ENCODE measurements at regions not wholly inside any gene's neighbourhood (a gene's known extent, or its start where the extent isn't known, plus 50 kb on each side); places are given as distances from the start of the nearest gene placed in this dataset.
"Not testable (repeated sequence)": the region's sequence is repeated elsewhere in the genome, so short reads cannot be mapped to it uniquely, and the experiment has no call there.

- DNase-seq: no peak
These were observed 306.3 kb upstream of the KCNN2 start for GRCh38 chr5:114055318-114056184.

DNA sequence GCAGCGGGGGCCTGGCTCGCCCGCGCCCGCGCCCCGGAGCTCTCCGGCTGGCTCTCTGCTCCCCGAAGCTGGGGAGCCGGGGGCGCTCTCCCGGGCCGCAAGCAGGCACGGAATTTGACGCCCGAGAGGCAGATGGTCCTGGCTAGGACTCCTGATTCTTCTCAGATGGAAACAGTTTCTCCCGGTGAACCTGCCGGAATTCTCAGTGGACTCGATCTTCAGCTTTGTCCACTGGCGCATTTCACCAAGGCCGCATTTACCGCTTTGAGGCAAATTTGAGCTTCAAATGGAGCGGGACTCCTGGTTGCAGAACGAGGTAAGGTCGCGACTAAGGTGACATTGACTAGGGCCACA is 305.7 kb upstream of the KCNN2 start:
- no peak for DNase-seq

- DNase-seq: no peak
These were observed 301.0 kb upstream of the KCNN2 start for GRCh38 chr5:114060866-114061265.

- DNase-seq: no peak
These were observed 298.7 kb upstream of the KCNN2 start for GRCh38 chr5:114062932-114063867.

- no peak for DNase-seq
These were observed 296.0 kb upstream of the KCNN2 start for GRCh38 chr5:114065912-114066311.

DNA sequence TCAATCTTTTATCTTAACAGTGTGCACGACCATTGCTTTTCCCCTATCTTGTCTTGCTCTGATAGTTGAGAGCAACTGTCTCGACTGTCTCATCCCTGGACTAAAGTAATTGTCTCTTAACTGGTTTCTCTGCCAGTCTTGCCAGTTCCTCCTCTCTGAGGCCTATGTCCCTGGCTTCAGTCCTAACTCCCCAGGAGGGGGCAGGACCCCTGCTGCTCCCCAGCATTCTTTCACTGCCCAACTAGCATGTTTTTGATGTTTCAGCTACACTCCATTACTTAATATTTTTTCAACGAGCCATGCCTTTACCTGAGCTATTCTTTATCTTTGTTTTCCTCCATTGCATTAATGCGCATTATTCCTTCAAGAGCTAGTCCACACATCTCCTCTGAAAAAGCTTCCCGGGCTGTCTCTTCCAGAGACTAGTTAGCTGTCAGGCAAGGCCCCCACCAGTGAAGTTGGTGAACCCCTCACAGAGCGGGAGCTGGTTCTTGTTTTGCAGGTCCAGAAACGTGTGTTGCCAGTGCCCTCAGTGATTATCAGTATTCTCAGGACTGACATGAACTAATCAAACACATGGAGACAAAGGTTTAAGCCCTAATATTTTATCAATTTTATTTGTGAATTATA is 291.7 kb upstream of the KCNN2 start:
- DNase-seq: no peak

DNA sequence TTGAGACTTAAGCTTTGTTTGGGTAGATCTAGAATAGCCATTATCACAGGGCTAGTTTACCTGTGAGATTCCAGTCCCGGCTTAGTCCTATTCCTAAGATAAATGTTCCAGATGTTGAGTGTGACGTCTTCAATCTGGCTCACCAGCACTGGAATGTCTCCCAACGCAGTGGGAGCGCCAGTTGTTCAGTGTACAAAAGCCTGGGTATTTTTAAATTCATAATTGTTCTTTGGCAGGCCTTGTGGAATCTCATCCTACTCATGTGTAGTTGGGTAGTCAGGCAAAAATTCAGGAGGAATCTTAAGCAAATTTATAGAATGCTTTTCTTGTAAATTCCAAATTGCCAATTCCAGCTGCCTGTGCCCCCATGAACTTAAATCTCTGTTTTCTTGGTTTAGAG is 272.6 kb upstream of the KCNN2 start:
- DNase-seq: no peak

- no peak for DNase-seq
These were observed 264.3 kb upstream of the KCNN2 start for GRCh38 chr5:114097570-114097969.

- DNase-seq: no peak
These were observed 262.7 kb upstream of the KCNN2 start for GRCh38 chr5:114099161-114099560.

DNA sequence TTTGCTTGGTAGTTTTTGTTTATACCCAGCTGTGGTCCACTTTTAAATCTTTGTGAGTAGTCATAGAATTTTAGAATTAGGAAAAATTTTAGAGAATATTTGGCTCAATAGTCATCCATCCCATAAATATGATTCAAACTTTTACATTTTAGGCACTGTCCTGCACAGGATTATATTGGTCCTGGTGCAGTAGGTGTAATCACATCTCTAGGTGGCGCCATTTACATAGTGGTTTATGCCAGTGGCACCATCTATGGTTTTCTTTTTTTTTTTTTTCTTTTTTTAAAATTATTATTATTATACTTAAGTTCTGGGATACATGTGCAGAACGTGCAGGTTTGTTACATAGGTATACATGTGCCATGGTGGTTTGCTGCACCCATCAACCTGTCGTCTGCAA is 260.7 kb upstream of the KCNN2 start:
- DNase-seq: peak in 1 of 5 experiments; percentile 24

- DNase-seq: no peak
These were observed 248.3 kb upstream of the KCNN2 start for GRCh38 chr5:114113604-114114003.

GRCh38 chr5:114116981-114117380 is 244.9 kb upstream of the KCNN2 start:
- no peak for DNase-seq

GRCh38 chr5:114118511-114118910 is 243.4 kb upstream of the KCNN2 start:
- DNase-seq: no peak

DNA sequence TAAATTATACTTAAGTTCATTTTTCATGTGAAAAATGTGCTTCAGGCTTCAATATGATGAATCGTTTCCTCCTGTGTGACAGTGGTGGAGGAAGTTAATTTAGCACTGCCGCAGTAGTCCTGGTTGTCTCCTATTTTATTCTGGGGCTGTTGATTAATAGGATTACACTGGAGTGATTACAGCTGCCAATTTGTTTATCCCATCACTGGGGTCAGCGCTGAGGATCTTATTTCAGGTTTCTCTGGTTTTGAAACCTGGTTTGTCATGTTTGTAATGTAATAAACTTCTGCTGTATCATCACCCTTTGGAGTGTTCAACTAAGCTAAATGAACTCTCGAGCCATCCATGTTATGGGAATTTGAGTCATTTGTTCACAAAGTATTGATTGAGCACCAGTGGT is 241.7 kb upstream of the KCNN2 start:
- DNase-seq: no peak

DNA sequence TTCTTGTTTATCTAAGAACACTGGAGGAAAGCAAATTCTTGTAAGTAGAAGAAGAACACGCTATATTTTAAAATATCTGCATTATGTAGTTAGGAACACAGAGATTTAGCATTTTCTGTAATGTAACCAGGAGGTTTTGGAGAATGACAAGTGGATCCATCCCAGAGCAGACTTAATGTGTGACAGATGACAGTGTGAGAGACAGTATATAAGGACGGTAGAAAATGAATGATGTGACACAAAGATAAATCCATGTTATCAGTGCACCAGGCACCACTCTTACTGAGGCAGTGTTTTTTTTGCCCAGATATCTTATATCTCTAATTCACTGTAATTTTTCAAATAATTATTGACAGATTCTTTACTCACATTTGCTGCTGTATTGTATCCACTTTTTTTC is 239.0 kb upstream of the KCNN2 start:
- DNase-seq: no peak

GRCh38 chr5:114123654-114124053 is 238.2 kb upstream of the KCNN2 start:
- DNase-seq: no peak

- DNase-seq: no peak
These were observed 215.5 kb upstream of the KCNN2 start for GRCh38 chr5:114146398-114146797.

DNA sequence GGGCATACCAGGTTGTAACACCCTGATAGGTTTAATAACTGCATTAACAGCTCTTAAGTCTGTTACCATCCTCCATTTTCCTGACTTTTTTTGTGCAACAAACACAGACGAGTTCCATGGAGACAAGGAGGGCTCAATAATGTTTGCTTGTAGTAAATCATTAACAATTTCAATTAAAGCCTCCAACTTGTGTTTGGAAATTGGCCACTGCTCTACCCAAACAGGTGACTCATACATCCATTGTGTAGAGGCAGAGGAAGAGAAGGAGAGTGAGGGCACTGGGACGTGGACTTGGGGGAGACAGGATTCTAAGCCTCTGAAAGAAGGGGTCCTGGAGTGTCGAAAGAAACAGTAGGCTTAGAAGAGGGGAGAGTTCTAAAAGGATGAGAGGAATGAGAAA is 213.6 kb upstream of the KCNN2 start:
- no peak for DNase-seq

GRCh38 chr5:114148728-114149127 is 213.1 kb upstream of the KCNN2 start:
- DNase-seq: not testable (repeated sequence)

- no peak for DNase-seq
These were observed 209.1 kb upstream of the KCNN2 start for GRCh38 chr5:114152656-114153360.

DNA sequence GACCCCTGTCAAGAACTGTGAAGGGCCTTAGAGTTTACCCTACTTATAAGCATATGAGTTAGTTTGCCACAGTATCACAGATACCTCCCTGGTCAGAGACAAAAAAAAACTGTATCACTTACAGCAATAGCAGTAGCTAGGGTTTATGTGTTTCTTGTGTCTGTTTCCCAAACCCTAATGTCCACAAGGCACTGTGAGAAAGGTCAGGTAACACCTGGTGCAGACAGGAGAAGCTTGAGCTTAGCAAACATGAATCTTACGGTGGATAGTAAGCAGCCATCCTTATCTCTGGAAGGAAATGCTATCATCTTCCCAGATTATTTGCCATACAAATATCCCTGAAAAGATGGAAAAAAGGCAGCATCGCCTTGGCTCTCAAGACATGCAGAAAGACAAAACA is 208.5 kb upstream of the KCNN2 start:
- DNase-seq: no peak

GRCh38 chr5:114153833-114154232 is 208.0 kb upstream of the KCNN2 start:
- no peak for DNase-seq

GRCh38 chr5:114166081-114166480 is 195.8 kb upstream of the KCNN2 start:
- DNase-seq: no peak
